HG03460 (cell line): ENCODE measurements at regions not wholly inside any gene's neighbourhood (a gene's known extent, or its start where the extent isn't known, plus 50 kb on each side); places are given as distances from the start of the nearest gene placed in this dataset.

ENCODE experiments used
- ATAC-seq: cut with Tn5 transposase; IDR thresholded peaks from one replicate; pipeline ENCODE4 v1.9.1; 2021; ENCODE audit not compliant: unreplicated experiment

GRCh38 chr5:104237586-104237985 lies 675.0 kb upstream of the NUDT12 start:
- ATAC-seq: no peak

- no peak for ATAC-seq
These were observed 661.5 kb upstream of the NUDT12 start for GRCh38 chr5:104223885-104224773.

- no peak for ATAC-seq
These were observed 655.6 kb upstream of the NUDT12 start for GRCh38 chr5:104218200-104218599.

DNA sequence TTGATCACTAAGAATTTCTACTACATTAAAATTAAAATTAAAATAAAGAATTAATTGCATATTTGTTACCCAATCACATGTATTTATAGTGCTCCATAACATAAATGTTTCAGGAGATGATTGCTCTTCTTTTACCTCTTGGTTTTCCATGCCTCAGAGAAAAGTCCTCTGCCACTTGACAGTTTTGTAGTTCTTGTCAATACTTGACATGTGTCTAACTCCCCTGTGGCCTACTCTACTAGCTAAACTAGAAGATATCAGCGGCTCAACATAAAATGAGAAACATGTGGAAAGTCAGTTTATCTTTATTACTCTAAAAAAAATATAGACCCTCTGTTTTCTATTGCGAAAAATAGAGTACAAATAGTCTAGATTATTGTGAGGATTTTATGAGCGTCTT lies 650.6 kb upstream of the NUDT12 start:
- ATAC-seq: no peak

DNA sequence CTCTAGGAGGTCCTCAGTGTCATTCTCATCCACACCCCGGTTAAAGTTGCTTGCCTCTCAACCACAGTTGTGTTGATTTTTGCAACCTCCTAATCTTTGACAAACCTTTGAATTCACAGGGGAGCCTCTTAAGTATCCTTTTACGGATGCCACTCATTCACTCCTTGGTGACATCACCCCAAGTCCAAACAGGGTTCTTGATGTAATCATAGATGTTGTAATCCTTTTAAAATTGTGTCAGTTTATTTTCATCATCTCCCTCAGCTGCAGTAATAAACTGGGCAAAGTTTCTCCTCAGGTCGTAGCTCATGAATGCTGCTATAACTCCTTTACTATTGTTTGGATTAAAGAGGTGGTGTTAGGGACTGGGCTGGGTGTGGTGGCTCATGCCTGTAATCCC lies 637.2 kb upstream of the NUDT12 start:
- no peak for ATAC-seq

DNA sequence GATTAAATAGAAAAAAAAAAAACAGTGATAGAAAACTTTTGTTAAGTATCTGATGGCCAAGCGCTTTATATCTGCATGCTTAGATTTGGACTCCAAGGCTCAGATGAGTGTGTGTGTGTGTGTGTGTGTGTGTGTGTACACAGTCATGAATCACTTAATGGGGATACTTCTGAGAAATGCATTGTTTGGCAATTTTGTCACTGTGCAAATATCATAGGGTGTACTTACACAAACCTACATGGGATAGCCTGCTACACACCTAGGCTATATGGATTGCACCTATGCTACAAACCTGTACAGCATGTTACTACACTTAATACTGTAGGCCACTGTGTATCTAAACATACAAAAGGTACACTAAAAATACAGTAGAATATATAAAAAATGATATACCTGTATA lies 635.6 kb upstream of the NUDT12 start:
- no peak for ATAC-seq

DNA sequence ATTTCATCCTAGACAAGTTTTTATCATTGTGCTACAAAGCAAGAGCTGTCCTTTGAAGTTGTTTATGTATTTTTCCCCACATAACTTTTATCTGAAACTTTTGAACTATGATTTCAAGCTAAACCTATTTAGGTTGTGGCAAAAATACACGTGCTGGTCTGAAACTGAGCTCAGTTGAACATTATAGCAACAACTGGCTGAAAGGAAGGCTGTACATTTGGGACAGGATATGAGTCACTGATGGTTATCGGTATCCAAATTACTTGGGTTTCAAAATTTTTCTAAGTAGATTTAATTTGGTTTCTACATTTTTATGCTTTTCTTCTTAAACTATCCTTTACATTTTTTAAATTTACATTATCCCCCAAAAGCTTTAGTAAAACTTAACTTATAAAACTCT lies 627.3 kb upstream of the NUDT12 start:
- ATAC-seq: no peak

DNA sequence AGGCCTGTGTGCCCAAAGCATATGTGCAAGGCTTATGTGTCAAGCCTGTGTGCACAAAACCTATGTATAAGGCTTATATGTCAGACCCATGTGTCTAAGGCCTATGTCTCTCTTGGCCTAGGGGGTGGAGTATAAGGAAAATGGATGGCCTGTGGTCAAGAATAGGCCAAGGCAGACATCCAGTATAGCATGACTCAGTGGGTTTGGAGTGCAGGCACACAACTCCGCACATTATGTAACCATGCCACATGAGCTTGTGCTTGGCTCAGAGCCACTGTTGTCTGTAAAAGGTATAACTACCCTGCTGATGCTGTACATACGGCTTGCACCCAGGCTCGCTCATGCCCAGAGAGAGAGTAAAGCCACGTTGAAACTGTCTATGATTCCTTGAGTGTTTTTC lies 626.4 kb upstream of the NUDT12 start:
- ATAC-seq: no peak

DNA sequence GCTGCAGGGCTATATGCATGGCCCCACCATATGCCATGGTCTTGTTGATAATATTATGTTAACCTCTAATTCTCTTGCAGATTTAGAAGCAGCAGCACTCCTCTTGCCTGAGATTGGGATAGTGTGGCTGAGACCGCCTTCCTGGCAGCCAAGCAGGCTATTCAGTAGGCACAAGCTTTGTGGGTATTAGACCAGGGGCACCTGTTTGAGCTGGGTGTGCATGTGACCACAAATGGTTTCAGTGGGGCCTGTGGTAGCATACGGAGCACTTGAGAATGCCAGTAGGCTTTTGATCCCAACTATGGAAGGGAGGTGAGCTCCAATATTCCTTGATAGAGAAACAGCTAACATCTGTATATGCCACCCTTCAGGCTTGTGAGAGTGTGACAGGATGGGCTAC lies 625.1 kb upstream of the NUDT12 start:
- ATAC-seq: no peak

GRCh38 chr5:104186510-104186909 lies 623.9 kb upstream of the NUDT12 start:
- ATAC-seq: no peak

DNA sequence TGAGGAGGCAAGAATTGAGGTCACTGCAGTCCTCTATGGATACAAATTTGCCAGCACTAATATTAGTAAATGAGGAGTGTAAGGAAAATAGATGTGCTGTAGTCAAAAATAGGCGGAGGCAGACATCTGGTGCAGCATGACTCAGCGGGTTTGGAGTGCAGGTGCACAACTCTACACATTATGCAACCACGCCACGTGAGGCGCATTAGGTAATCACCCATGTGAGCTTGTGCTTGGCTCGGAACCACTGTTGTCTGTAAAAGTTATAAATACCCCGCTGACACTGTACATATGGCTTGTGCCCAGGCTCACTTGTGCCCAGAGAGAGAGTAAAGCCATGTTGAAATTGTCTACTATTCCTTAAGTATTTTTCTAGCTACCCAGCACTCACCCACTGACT lies 623.5 kb upstream of the NUDT12 start:
- ATAC-seq: no peak

GRCh38 chr5:104184264-104184663 lies 621.7 kb upstream of the NUDT12 start:
- ATAC-seq: no peak

DNA sequence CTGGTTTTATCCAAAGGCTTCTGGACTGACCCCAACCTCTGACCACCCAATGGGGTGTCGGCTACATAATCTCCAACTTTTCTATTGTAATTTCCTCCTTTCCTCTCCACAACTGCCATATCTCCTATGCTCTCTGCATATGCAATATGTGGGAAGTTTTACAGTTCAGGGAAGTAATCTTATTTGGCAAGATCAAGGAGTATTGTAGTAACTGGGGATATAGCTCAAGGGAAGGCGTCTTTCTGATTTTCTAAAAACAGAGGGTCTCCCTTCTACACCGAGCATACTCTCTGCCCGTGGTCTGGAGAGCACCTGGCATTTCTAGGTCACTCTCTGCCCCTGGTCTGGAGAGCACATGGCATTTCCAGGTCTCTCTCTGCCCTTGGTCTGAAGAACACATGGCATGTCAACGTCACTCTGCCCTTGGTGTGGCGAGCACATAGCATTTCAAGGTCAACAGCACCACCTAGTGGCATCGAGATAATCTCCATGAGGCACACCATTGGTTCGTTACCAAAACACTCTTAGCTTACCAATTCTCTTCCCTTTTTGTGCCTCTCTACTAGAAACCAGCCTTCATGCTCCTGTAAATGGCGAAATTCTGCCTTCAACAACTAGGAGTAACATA lies 616.4 kb upstream of the NUDT12 start:
- ATAC-seq: no peak

GRCh38 chr5:104178066-104178465 lies 615.5 kb upstream of the NUDT12 start:
- ATAC-seq: no peak

GRCh38 chr5:104177651-104178050 lies 615.1 kb upstream of the NUDT12 start:
- no peak for ATAC-seq

DNA sequence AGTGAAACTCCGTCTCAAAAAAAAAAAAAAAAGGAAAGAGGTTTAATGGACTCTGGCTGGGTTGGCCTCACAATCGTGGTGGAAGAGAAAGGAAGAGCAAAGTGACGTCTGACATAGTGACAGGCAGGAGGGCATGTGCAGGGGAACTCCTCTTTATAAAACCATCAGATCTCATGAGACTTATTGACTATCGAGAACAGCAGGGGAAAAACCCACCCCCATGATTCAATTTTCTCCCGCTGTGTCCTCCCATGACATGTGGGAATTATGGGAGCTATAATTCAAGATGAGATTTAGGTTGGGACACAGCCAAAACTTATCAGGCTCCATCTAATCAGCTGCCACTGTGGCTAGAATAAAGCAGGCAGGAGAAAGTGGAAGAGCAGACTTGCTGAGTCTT lies 610.4 kb upstream of the NUDT12 start:
- ATAC-seq: no peak

- no peak for ATAC-seq
These were observed 609.5 kb upstream of the NUDT12 start for GRCh38 chr5:104171958-104172690.

DNA sequence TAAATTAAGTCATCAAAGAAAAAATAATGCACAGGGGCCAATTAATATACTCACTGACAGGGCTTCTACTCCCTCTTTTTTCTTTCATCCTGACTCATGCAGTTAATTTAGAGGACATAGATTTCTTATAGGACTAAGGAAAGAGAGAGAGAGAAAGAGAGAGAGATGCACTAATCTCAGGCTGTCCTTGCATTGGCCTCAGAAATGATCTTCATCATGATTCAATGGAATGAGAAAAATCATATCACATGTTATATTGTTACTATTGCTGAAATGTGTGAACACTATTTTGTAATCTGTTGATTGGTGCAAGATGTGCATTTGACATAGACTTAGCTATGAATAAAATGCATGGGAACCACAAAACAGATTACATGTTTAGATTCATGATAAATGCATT lies 608.3 kb upstream of the NUDT12 start:
- no peak for ATAC-seq

- ATAC-seq: no peak
These were observed 584.1 kb upstream of the NUDT12 start for GRCh38 chr5:104146652-104147051.

GRCh38 chr5:104139840-104140239 lies 577.3 kb upstream of the NUDT12 start:
- no peak for ATAC-seq

GRCh38 chr5:104130320-104130719 lies 567.7 kb upstream of the NUDT12 start:
- no peak for ATAC-seq

DNA sequence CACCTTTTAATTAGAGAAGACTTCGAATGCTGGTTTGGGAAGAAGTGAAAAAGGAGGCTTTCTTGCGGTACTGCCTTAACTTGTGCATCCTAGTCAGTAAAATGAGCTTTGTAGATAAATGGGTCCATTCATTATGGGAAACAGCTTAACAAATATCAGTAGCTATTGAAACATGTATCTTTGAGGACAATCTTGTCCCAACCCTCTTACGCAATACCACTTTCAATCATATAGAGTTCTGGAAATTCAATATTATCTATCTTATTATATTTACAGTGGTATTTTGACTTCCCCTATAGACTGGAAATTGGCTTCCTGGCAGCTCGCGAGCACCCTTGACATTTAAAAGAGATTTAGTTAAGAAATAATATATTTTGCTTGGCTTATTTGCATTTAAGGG lies 565.8 kb upstream of the NUDT12 start:
- ATAC-seq: no peak
